KG1 (cell line): ENCODE measurements at regions not wholly inside any gene's neighbourhood (a gene's known extent, or its start where the extent isn't known, plus 50 kb on each side); places are given as distances from the start of the nearest gene placed in this dataset.
"Not testable (repeated sequence)": the region's sequence is repeated elsewhere in the genome, so short reads cannot be mapped to it uniquely, and the experiment has no call there.

Experiments used
- DNase-seq: peaks from one replicate; lab custom pipeline; 2025; lab: John Stamatoyannopoulos, UW

DNA sequence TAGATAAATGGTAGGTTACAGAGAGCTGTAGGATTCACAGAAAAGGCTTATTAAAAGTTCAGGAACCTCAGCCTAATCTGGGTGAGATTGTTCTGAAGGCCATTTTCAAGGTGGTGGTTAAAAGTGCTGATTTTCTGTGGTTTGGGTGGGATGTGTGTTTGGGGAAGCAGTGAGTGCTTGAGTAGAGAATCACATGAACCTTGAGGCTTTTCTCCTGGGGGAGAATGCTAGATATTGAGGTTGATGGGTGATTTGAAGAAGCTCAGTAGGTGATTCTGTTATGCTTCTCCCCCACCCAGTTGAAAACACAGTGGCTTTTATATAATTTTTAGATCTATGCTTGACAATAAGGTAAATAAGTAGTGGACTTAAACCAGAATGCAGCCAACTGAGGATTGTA is 420.9 kb downstream of the PCNX1 start:
- DNase-seq: no peak

DNA sequence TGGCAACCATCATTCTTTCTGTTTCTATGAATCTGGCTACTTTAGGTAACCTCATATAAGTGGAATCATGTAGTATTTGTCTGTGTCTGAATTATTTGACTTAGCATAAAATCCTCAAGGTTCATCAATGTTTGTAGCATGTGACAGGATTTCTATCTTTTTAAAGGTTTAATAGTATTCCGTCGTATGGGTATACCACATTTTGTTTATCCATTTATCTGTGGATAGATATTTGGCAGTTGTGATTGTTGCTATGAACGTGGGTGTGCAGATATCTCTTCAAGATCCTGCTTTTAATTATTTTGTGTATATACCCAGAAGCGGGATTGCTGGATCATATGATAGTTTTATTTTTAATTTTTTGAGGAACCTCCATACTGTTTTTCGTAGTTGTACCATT is 421.7 kb downstream of the PCNX1 start:
- DNase-seq: no peak

GRCh38 chr14:71331403-71331802 is 424.1 kb downstream of the PCNX1 start:
- no peak for DNase-seq

DNA sequence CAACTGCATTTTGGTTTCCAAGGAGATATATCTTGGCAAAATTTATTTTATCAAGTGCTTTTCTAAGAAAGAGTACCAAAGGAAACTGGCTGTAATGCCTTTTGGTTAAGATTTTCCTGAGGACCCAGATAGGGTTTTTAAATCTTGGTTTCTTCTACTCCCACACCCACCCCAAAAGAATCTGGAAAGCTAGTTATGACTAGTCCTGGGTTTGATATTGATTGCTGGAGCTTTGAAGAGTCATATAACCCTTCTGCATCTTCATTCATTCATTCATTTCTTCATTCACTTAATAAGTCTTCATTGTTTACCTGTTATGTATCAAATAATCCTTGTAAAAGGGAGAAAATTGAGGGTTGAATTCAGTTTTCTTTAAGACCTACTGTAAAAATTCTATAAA is 425.2 kb downstream of the PCNX1 start:
- DNase-seq: no peak

DNA sequence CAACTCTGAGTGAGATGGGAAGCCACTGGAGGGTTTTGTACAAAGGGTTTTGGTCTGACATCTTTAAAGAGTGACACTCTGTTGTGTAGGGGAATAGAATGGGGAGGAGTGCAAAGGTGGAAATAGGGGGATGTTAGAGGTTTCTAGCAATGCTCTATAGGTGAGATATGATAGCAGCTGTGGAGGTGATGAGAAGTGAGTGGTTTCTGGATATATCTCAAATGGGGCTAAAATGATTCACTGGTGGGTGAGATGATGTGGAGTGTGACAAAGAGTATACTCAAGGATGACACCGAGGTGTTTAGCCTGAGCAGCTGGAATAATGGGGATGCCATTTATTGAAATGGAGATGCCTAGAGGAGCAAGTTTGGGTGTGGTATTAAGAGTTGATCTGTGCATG is 426.4 kb downstream of the PCNX1 start:
- no peak for DNase-seq

- no peak for DNase-seq
Observed at GRCh38 chr14:71336489-71337192, 429.4 kb downstream of the PCNX1 start.

- no peak for DNase-seq
Observed at GRCh38 chr14:71338153-71338552, 430.9 kb downstream of the PCNX1 start.

- no peak for DNase-seq
Observed at GRCh38 chr14:71339650-71340415, 432.6 kb downstream of the PCNX1 start.

GRCh38 chr14:71341156-71341555 is 433.9 kb downstream of the PCNX1 start:
- DNase-seq: no peak

DNA sequence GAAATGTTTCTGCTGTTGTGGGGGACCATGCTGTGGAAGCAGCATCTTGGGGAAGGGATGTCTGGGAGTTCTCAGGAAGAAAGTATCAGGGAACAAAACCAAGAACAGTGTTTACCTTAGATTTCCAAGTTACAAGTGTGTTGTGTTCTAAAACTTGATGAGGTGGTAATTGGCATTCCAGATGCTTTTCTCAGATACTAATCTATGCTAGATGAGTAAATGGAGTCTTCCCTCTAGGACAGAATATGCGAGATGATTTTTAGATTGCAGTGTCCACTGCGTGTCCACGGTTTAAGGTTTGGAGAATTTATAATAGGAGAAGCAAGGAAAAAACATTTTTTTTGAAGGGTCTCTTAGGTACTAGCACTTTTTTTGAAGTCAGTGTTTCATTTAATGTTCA is 436.5 kb downstream of the PCNX1 start:
- no peak for DNase-seq

DNA sequence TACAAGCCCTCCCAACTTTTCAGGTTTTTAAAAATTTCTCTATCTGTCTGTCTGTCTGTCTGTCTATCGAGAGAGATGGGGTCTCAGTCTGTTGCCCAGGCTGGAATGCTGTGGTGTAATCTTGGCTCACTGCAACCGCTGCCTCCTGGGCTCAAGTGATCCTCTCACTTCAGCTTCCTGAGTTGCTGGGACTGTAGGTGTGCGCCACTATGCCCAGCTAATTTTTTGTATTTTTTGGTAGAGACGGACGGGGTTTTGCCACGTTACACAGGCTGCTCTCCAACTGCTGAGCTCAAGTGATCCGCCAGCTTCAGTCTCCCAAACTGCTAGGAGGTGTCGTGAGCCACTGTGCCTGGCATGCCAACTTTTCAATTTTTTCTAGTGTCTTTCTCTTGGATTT is 437.2 kb downstream of the PCNX1 start:
- no peak for DNase-seq

DNA sequence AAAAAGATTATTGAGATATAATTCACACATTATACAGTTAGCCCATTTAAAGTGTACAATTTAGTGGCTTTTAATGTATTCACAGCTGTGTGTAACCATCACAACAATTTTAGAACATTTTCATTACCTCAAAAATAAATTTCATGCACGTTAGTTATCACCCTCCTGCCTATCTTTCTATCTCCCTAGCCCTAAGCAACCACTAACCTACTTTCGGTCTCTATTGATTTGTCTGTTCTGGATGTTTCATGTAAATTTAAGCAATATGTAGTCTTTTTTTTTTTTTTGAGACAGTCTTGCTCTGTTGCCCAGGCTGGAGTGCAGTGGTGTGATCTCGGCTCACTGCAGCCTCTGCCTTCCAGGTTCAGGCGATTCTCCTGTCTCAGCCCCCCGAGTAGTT is 439.4 kb downstream of the PCNX1 start:
- DNase-seq: no peak

- DNase-seq: no peak
Observed at GRCh38 chr14:71348394-71348793, 441.1 kb downstream of the PCNX1 start.

DNA sequence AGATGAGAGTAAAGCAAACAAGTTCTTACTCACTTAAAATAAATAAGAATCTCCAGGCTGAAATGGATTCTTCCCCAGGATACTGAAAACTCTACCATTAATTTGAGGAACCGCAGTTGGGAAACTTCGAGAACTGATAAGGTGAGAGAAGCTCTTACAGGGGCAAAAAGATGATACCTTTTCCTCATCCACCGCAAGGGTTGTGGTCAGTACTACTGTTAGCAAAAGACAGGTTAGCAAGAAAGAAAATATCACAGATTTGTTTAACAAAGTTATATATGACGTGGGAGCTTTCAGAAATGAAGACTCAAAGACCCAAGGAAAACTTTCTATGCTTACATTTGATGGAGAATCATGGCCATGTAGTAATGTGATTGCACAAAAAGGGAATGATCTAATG is 441.6 kb downstream of the PCNX1 start:
- no peak for DNase-seq

- DNase-seq: no peak
Observed at GRCh38 chr14:71354142-71354541, 446.9 kb downstream of the PCNX1 start.

GRCh38 chr14:71354801-71355200 is 447.5 kb downstream of the PCNX1 start:
- DNase-seq: no peak

- no peak for DNase-seq
Observed at GRCh38 chr14:71355324-71356201, 448.3 kb downstream of the PCNX1 start.

DNA sequence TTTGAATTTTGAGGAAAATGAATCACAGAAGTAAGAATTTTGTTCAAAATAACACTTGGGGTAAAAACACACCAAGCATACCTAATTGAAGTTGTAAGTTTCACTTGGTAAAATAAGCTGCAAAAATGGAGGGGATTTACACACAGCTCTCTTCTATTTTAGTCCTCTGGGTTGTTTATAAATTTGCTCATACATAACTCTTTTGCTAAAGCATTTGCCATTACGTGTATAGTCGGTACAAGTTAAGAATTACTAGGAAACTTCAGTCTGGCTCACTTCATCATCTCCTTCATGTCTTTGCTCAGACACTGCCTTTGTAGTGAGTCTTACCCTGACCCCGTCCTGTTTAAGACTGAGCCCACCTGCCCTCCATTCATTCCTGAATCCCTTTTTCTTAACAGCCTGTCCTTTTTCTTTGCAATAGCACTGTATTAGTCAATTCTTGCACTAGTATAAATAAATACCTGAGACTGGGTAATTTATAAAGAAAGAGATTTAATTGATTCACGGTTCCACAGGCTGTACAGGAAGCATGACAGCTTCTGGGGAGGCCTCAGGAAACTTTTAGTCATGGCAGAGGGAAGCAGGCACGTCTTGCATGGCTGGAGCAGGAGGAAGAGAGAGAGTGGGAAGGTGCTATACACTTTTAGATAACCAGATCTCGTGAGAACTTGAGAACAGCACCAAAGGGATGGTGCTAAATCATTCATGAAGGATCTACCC is 451.1 kb downstream of the PCNX1 start:
- no peak for DNase-seq

DNA sequence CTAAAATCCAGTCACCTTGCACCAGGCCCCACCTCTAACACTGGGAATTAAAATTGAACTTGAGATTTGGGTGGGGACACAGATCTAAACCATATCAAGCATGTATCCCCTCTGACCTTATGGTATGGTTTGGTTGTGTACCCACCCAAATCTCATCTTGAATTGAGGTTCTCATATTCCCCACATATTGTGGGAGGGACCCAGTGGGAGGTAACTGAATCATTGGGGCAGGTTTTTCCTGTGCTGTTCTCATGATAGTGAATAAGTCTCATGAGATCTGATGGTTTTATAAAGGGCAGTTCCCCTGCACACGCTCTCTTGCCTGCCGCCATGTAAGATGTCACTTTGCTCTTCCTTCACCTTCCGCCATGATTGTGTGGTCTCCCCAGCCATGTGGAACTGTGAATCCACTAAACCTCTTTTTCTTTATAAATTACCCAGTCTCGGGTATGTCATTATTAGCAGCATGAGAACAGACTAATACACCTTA is 451.7 kb downstream of the PCNX1 start:
- DNase-seq: not testable (repeated sequence)

GRCh38 chr14:71359823-71360222 is 452.6 kb downstream of the PCNX1 start:
- no peak for DNase-seq

- DNase-seq: no peak
Observed at GRCh38 chr14:71361336-71361735, 454.1 kb downstream of the PCNX1 start.

DNA sequence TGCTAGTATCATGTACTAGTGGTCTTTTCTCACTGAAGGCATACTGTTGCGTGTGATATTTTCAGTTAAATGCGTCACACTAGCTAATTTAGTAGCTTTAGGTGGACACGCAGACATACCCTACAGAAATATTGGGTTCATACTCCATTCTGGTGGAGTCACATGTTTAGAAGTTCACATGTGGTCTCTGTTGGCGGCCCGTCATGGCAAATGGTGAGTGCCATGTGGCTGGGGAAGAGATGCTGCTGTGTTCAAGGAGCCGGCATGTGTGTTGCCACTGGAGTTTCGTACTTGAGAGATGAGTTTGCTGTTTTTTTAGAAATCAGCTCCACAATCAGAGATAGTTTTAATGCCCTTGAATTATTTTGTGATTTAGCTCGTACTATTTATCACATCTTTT is 454.6 kb downstream of the PCNX1 start:
- no peak for DNase-seq
